M059J (cell line): ENCODE measurements at regions not wholly inside any gene's neighbourhood (a gene's known extent, or its start where the extent isn't known, plus 50 kb on each side); places are given as distances from the start of the nearest gene placed in this dataset.
A peak's percentile ranks its signal among the peaks of the same experiment; 100 is the strongest.
"Not testable (repeated sequence)": the region's sequence is repeated elsewhere in the genome, so short reads cannot be mapped to it uniquely, and the experiment has no call there.

Experiments
- DNase-seq: peaks from one replicate; pipeline ENCODE4 v3.0.0-alpha.2; 2012; ENCODE audit warnings: low read depth

GRCh38 chrX:63466690-63467089 is 115.6 kb upstream of the SPIN4 start:
- no peak for DNase-seq

GRCh38 chrX:63458981-63459380 is 107.8 kb upstream of the SPIN4 start:
- DNase-seq: no peak

DNA sequence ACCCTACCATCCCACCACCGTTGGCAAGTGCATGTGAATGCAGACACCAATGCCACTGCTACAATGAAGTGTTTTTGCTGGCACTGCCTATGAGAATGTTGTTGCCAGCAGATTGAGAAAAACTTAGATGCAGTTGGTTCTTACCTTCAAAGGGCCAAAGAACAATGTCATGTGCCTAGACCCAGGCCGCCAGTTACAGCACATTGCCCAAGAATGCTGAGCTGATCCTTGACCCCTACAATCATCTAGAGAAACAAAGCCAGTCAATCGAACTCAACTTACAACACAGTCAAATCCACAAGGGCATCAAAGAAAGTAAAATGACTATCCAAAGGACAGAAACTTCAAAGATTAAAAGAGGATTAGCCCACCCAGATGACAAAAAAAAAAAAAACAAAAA is 102.4 kb upstream of the SPIN4 start:
- DNase-seq: no peak

DNA sequence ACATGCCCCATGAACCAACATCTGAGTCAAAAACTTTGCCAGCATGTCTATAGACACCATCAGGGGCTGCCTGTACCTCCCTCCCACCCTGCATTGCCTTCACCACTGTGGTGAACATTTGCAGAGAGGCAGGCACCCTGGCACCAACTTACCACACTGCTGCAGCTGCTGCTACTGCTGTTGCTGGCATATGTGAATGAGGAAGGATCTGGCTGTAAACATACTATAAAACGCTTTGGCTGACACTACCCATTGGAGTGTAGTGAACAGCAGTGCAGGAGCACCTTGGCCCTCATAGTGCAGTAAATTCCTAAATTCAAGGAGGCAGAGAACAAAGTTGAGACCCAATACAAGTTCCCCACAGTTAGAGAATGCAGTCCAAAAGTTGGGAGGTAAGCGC is 90.6 kb upstream of the SPIN4 start:
- no peak for DNase-seq

DNA sequence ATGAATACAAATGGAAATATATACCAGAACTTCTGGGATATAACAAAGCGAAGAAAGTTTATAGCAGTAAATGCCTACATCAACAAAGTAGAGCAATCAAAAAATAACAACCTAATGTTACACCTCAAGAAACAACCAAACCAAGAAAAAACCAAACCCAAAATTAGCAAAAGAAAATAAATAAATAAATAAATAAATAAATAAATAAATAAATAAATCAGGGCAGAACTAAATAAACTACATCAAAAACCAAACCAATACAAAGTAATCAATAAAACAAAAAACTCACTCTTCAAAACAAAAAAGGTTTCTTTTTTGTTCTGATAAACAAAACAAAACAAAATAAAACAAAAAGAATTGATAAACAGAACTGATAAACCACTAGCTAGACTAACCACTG is 88.4 kb upstream of the SPIN4 start:
- DNase-seq: no peak

DNA sequence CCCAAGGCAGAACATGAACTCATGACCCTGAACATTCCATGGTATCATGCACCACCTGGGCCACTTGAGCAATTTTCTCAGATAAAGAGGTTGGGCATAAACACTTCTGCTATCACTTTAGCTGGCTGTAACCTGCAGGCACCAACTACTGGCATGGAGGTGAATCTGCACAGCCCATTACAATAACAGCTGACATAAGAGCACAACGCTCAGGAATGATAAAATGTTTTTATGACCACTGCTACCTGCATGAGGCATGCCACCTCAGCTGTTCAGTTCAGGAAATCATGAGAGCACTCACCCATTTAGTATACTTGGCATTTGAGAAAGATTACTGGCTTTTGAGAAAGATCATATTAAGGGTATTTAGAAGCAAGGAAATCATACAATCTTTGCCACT is 85.7 kb upstream of the SPIN4 start:
- no peak for DNase-seq

DNA sequence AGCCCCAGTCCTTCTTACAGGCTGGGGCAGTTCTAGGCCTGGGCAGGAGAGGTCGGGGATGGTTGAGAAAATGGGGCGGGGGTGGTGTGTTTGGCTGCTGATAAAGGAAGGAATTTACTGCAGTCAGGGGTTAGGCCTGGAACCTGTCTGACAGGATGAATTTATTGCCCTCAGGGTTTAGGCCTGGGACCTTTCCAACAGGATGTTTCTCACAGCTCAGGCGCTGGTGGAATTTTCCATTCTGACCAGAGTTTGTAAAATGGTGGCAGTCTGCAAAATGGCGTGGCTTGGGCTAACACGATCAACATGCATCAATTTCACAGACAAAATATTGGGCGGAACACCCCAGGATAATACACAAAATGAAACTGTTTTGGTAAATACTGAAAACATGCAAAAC is 83.5 kb upstream of the SPIN4 start:
- DNase-seq: peak; percentile 94

GRCh38 chrX:63434206-63434605 is 83.1 kb upstream of the SPIN4 start:
- no peak for DNase-seq

DNA sequence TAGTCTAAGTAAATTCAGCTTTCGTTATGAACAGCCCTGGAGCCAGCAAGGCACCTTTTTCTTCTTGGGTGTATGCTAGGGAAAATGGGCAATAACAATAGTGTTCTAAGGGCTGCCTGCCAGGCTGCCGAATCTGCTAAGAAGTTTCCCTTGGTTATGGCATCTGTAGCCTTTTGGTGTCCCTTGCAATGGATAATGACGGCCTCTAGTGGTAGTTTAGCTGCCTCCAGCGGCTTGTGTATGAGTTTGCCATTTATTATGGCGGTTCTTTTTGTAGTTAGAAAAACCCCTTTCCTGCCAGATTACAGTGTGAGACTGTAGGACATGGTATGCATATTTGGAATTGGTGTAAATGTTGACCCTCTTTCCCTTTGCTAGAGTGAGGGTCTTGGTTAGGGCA is 78.9 kb upstream of the SPIN4 start:
- no peak for DNase-seq

GRCh38 chrX:63428348-63428747 is 77.2 kb upstream of the SPIN4 start:
- DNase-seq: no peak

- DNase-seq: no peak
These were observed 75.4 kb upstream of the SPIN4 start for GRCh38 chrX:63426519-63426918.

GRCh38 chrX:63424063-63424462 is 72.9 kb upstream of the SPIN4 start:
- peak; percentile 58 for DNase-seq

DNA sequence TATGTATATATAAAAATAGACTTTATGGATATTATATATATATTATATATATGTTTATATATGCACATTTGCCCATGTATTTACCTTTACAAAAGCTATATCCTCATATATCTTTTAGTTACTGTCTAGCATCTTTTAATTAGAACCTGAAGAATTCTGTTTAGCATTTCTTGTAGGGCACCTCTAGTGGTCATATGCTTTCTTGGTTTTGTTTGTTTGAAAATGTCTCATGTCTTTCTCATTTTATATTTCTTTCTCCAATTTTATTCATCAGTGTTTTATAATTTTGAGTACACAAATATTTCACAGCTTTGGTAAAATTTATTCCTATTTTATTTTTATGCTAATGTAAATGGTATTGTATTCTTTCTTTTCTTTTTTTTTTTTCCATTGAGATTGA is 70.3 kb upstream of the SPIN4 start:
- no peak for DNase-seq

DNA sequence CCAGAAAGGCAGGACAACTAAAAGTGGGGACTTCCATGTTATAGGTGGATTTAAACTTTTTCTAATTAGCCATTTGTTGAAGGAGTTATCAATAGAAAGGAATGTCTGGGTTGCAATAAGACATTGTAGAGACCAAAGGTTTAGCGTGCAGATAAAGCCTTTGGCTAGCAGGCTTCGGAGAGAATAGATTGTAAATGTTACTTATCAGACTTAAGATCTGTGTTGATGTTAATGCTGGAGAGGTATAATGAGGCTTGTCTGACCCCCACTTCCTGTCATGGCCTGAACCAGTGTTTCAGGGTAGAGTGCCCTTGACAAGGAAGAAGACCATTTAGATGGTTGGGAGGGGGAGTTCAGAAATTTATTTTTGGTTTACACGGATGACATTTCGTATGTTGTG is 67.1 kb upstream of the SPIN4 start:
- DNase-seq: no peak

DNA sequence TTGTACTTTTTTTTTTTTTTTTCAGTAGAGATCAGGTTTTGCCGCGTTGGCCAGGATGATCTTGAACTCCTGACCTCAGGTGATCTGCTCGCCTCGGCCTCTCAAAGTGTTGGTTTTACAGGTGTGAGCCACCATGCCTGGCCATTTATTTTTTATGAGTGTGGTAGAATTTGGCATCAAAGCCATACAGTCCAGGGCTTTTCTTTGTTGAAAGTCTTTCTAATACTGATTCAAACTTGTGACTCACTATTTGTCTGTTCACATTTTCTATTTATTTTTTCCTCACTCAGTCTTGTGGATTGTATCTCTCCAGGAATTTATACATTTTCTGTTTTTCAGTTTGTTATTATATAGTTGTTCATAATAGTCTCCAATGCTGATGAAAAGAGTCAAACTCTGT is 66.5 kb upstream of the SPIN4 start:
- DNase-seq: no peak

DNA sequence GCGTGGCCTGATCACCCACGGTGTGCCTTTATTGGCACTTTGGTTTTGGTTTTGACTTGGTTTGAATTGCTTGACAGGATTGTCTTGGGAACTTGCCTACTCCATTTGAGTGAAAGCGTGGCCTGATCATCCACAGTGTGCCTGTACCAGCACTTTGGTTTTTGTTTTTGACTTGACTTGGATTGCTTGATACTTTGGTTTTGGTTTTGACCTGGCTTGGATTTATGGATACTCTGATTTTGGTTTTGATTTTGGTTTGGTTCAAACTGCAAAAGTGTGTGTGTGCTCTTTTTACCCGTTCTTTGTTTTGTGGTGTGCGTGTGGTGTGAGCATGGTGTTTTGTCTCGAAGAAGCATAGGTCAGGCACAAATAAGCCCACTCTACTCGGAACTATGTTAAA is 58.8 kb upstream of the SPIN4 start:
- not testable (repeated sequence) for DNase-seq

GRCh38 chrX:63408050-63408449 is 56.9 kb upstream of the SPIN4 start:
- DNase-seq: no peak

GRCh38 chrX:63404332-63404731 is 53.2 kb upstream of the SPIN4 start:
- no peak for DNase-seq

- DNase-seq: no peak
These were observed 51.0 kb upstream of the SPIN4 start for GRCh38 chrX:63402106-63402505.
